ENCODE measurements at regions not wholly inside any gene's neighbourhood (a gene's known extent, or its start where the extent isn't known, plus 50 kb on each side); places are given as distances from the start of the nearest gene placed in this dataset.

GRCh38 chrX:131827935-131828334, 195.2 kb upstream of the STK26 start:
- WGBS, 2 donors, result 75 to 81% methylated on average over 2 of the region's 2 CpGs
- no peak for TF ChIP-seq CTCF (IDR thresholded peaks at IDR 0.05)
- TF ChIP-seq POLR2A (IDR thresholded peaks at IDR 0.05), result no peak
- H3K4me3 ChIP-seq (ENCODE audit: low read depth, poor library complexity, severe bottlenecking), result no peak overlapping the region
- DNase-seq (ENCODE audit: low spot score in 2 of 2), result no peak
- intact Hi-C loops (cut with DNase I; ENCODE audit: low total_unique reads), result no loop called here

- H3K4me3 ChIP-seq (ENCODE audit: low read depth, poor library complexity, severe bottlenecking), result no peak overlapping the region
These were observed 194.6 kb upstream of the STK26 start for GRCh38 chrX:131828482-131828881.

GRCh38 chrX:131830400-131831184, 192.5 kb upstream of the STK26 start:
- no peak for TF ChIP-seq CTCF (IDR thresholded peaks at IDR 0.05)
- no peak for TF ChIP-seq POLR2A (IDR thresholded peaks at IDR 0.05)
- intact Hi-C loops (cut with DNase I; ENCODE audit: low total_unique reads), result no loop called here
- DNase-seq (ENCODE audit: low spot score in 2 of 2), result peak in 1 of 2 donors; percentile 36
- WGBS, 2 donors, result 32 to 56% methylated on average over 15 of the region's 15 CpGs
- no peak overlapping the region for H3K4me3 ChIP-seq (ENCODE audit: low read depth, poor library complexity, severe bottlenecking)

More at GRCh38 chrX:131828482-131828881, 194.6 kb upstream of the STK26 start:
- TF ChIP-seq POLR2A (IDR thresholded peaks at IDR 0.05) (no peak), CTCF (IDR thresholded peaks at IDR 0.05) (no peak)
- intact Hi-C loops (cut with DNase I; ENCODE audit: low total_unique reads), result no loop called here
- DNase-seq (ENCODE audit: low spot score in 2 of 2), result no peak

- no peak for DNase-seq (ENCODE audit: low spot score in 2 of 2)
- TF ChIP-seq CTCF (IDR thresholded peaks at IDR 0.05) (no peak), POLR2A (IDR thresholded peaks at IDR 0.05) (no peak)
- H3K4me3 ChIP-seq (ENCODE audit: low read depth, poor library complexity, severe bottlenecking), result no peak overlapping the region
- 79 to 91% methylated on average over 2 of the region's 2 CpGs for WGBS, 2 donors
- intact Hi-C loops (cut with DNase I; ENCODE audit: low total_unique reads), result no loop called here
These were observed 191.9 kb upstream of the STK26 start for GRCh38 chrX:131831185-131831520.

- intact Hi-C loops (cut with DNase I; ENCODE audit: low total_unique reads), result no loop called here
- 55% methylated on average over 3 of the region's 3 CpGs for WGBS, 2 donors
- no peak for TF ChIP-seq POLR2A (IDR thresholded peaks at IDR 0.05)
- no peak for TF ChIP-seq CTCF (IDR thresholded peaks at IDR 0.05)
- no peak for DNase-seq (ENCODE audit: low spot score in 2 of 2)
- H3K4me3 ChIP-seq (ENCODE audit: low read depth, poor library complexity, severe bottlenecking), result no peak overlapping the region
These were observed 186.9 kb upstream of the STK26 start for GRCh38 chrX:131836161-131836560.

- intact Hi-C loops (cut with DNase I; ENCODE audit: low total_unique reads), result no loop called here
- no peak for DNase-seq (ENCODE audit: low spot score in 2 of 2)
These were observed 185.8 kb upstream of the STK26 start for GRCh38 chrX:131837325-131837724.

More at GRCh38 chrX:131837325-131837724, 185.8 kb upstream of the STK26 start:
- H3K4me3 ChIP-seq (ENCODE audit: low read depth, poor library complexity, severe bottlenecking), result no peak overlapping the region
- TF ChIP-seq POLR2A (IDR thresholded peaks at IDR 0.05), result no peak
- TF ChIP-seq CTCF (IDR thresholded peaks at IDR 0.05), result no peak
